Spleen (tissue), 11 donors: ENCODE measurements at regions not wholly inside any gene's neighbourhood (a gene's known extent, or its start where the extent isn't known, plus 50 kb on each side); places are given as distances from the start of the nearest gene placed in this dataset.

Experiments used
- DNase-seq: peaks from one replicate; pipeline ENCODE4 v3.0.0-alpha.2; 2020
- H3K27ac ChIP-seq, 8 donors: fragments of 200-600 bp; sonication (generic) in 7 of 8; 1 replicate in 4 of 8; 2 replicates in 4 of 8; pipeline versions ENCODE4 v1.5.0 to v1.8.0; 2016 to 2021; ENCODE audit warnings: inconsistent platforms in 4 of 8, mild to moderate bottlenecking in 4 of 8, moderate library complexity in 1 of 8
- H3K27me3 ChIP-seq, 7 donors: fragments of 200-600 bp; sonication (generic) in 6 of 7; replicated peaks in 1 of 7; 1 replicate in 4 of 7; 2 replicates in 3 of 7; pipeline versions ENCODE4 v1.5.0 to v1.8.0; 2016 to 2021; ENCODE audit warnings: inconsistent platforms in 3 of 7, mild to moderate bottlenecking in 1 of 7
- H3K36me3 ChIP-seq, 6 donors: fragments of 200-600 bp; sonication (generic) in 5 of 6; 1 replicate in 4 of 6; 2 replicates in 2 of 6; pipeline versions ENCODE4 v1.5.0 to v1.8.0; 2016 to 2021; ENCODE audit warnings: inconsistent platforms in 2 of 6
- H3K4me1 ChIP-seq, 6 donors: fragments of 200-600 bp; sonication (generic) in 5 of 6; 1 replicate in 3 of 6; 2 replicates in 3 of 6; pipeline versions ENCODE4 v1.5.0 to v1.8.0; 2016 to 2021; ENCODE audit warnings: inconsistent platforms in 3 of 6
- H3K4me3 ChIP-seq, 8 donors: fragments of 200-600 bp; sonication (generic) in 7 of 8; 1 replicate in 4 of 8; 2 replicates in 4 of 8; pipeline versions ENCODE4 v1.5.0 to v1.8.0; 2016 to 2021; ENCODE audit warnings: inconsistent platforms in 4 of 8, mild to moderate bottlenecking in 4 of 8, moderate library complexity in 2 of 8
- H3K9me3 ChIP-seq, 8 donors: fragments of 200-600 bp; sonication (generic) in 7 of 8; 1 replicate in 4 of 8; 2 replicates in 4 of 8; pipeline versions ENCODE4 v1.5.0 to v1.8.0; 2016 to 2021; ENCODE audit warnings: inconsistent platforms in 4 of 8
- CTCF ChIP-seq, 11 experiments: fragments of 200-600 bp in 7 of 11; fragments of 450-650 bp in 4 of 11; sonication (generic) in 4 of 11; IDR thresholded peaks in 8 of 11; conservative IDR thresholded peaks in 3 of 11; 1 replicate in 7 of 11; 2 replicates in 4 of 11; pipeline versions ENCODE4 v1.4.0 to v1.8.0; 2016 to 2021; ENCODE audit warnings: antibody characterized with exemption in 11 of 11, inconsistent platforms in 4 of 11, mild to moderate bottlenecking in 1 of 11
- POLR2A ChIP-seq, 3 donors: fragments of 450-650 bp; IDR thresholded peaks; one replicate each; pipeline ENCODE4 v1.5.1; 2017; ENCODE audit warnings: antibody characterized with exemption in 3 of 3, mild to moderate bottlenecking in 1 of 3
- POLR2AphosphoS5 ChIP-seq, 3 donors: sonication (generic); formaldehyde crosslinking; IDR thresholded peaks; one replicate each; pipeline ENCODE4 v1.5.1; 2017; ENCODE audit warnings: antibody characterized with exemption in 3 of 3
- WGBS, 5 donors: extraction: QIAGEN DNeasy Blood & Tissue Kit in 3 of 5; methylation state at CpG; one replicate each; pipeline versions ENCODE4 v1.1.5 to v1.1.7; 2013 to 2018; 5-methylcytosine and 5-hydroxymethylcytosine counted together
- intact Hi-C: fragments of 100-400 bp; cut with DNase I; formaldehyde crosslinking; loops from one replicate; pipeline ENCODE4 v1.15.0; 2023; ENCODE audit warnings: low total_unique reads
- donor health status: healthy with polysubstance abuse.
- donor health status: DM: no; HTN: no; CAD: no; lungs with moderate emphysema.
- donor health status: DM: no; HTN: no; CAD: no.
- donor health status: Bipolar disorder and iron deficiency.
- donor health status: healthy.
- donor health status: DM: no; HTN: no; CAD: no.
- donor health status: DM: yes; HTN: yes; CAD: no.

GRCh38 chr7:97285348-97285747 is 167.8 kb downstream of the SDHAF3 start:
- no peaks in the 10 kb centered on the region for H3K36me3 ChIP-seq
- H3K9me3 ChIP-seq = peaks cover 0 to 10% (median 0%) of the 10 kb centered on the region in 8 donors
- H3K4me1 ChIP-seq = no peaks in the 10 kb centered on the region
- no peak overlapping the region for H3K27ac ChIP-seq
- TF ChIP-seq POLR2AphosphoS5 (IDR thresholded peaks at IDR 0.05) = no peak
- no peak for TF ChIP-seq CTCF (IDR thresholded peaks at IDR 0.05 in 8 of 11, conservative IDR thresholded peaks at IDR 0.05 in 3 of 11)
- no peak for TF ChIP-seq POLR2A (IDR thresholded peaks at IDR 0.05)
- intact Hi-C loops = no loop called here
- WGBS, 5 donors = 40 to 57% (median 50%) methylated on average over 2 of the region's 2 CpGs
- no peak for DNase-seq
- no peak overlapping the region for H3K4me3 ChIP-seq
- H3K27me3 ChIP-seq = no peaks in the 10 kb centered on the region

GRCh38 chr7:97293031-97293430 is 175.5 kb downstream of the SDHAF3 start:
- DNase-seq = no peak
- intact Hi-C loops = no loop called here
- 75 to 85% (median 78%) methylated on average over 3 of the region's 3 CpGs for WGBS, 5 donors
- Histone ChIP-seq H3K27ac (no peak overlapping the region), H3K36me3 (no peaks in the 10 kb centered on the region), H3K4me3 (no peak overlapping the region), H3K4me1 (no peaks in the 10 kb centered on the region), H3K27me3 (no peaks in the 10 kb centered on the region), H3K9me3 (peaks cover 0 to 6% (median 0%) of the 10 kb centered on the region in 8 donors)
- TF ChIP-seq POLR2A (IDR thresholded peaks at IDR 0.05) (no peak), POLR2AphosphoS5 (IDR thresholded peaks at IDR 0.05) (no peak), CTCF (IDR thresholded peaks at IDR 0.05 in 8 of 11, conservative IDR thresholded peaks at IDR 0.05 in 3 of 11) (no peak)

- intact Hi-C loops = no loop called here
- no peak for DNase-seq
- WGBS, 5 donors = 88 to 97% (median 91%) methylated on average over 2 of the region's 2 CpGs
- Histone ChIP-seq H3K27ac (no peak overlapping the region), H3K4me1 (no peaks in the 10 kb centered on the region), H3K4me3 (no peak overlapping the region), H3K27me3 (no peaks in the 10 kb centered on the region), H3K9me3 (no peaks in the 10 kb centered on the region), H3K36me3 (no peaks in the 10 kb centered on the region)
- TF ChIP-seq CTCF (IDR thresholded peaks at IDR 0.05 in 8 of 11, conservative IDR thresholded peaks at IDR 0.05 in 3 of 11) (no peak), POLR2A (IDR thresholded peaks at IDR 0.05) (no peak), POLR2AphosphoS5 (IDR thresholded peaks at IDR 0.05) (no peak)
Measured at GRCh38 chr7:97298561-97298960, 181.1 kb downstream of the SDHAF3 start.

GRCh38 chr7:97305589-97305988 is 188.1 kb downstream of the SDHAF3 start:
- Histone ChIP-seq H3K27ac (no peak overlapping the region), H3K27me3 (no peaks in the 10 kb centered on the region), H3K9me3 (peaks cover 0 to 9% (median 0%) of the 10 kb centered on the region in 8 donors), H3K4me1 (no peaks in the 10 kb centered on the region), H3K4me3 (no peak overlapping the region), H3K36me3 (no peaks in the 10 kb centered on the region)
- no peak for TF ChIP-seq POLR2AphosphoS5 (IDR thresholded peaks at IDR 0.05)
- no peak for TF ChIP-seq CTCF (IDR thresholded peaks at IDR 0.05 in 8 of 11, conservative IDR thresholded peaks at IDR 0.05 in 3 of 11)
- WGBS, 5 donors = 73 to 84% (median 80%) methylated on average over 8 of the region's 8 CpGs
- DNase-seq = no peak
- intact Hi-C loops = no loop called here
